DND-41 (cell line): ENCODE measurements at regions not wholly inside any gene's neighbourhood (a gene's known extent, or its start where the extent isn't known, plus 50 kb on each side); places are given as distances from the start of the nearest gene placed in this dataset.
"Not testable (repeated sequence)": the region's sequence is repeated elsewhere in the genome, so short reads cannot be mapped to it uniquely, and the experiment has no call there.

Experiments
- ATAC-seq: fragments of 200-7000 bp; cut with Tn5 transposase; 3 replicates; pipeline ENCODE4 v1.9.1; 2021; ENCODE audit warnings: low read depth; ENCODE audit not compliant: insufficient read depth
- DNase-seq: peaks from one replicate; pipeline ENCODE4 v3.0.0-alpha.2; 2020
- H2AFZ ChIP-seq: 2 replicates; pipeline ENCODE4 v1.6.0; 2012; ENCODE audit warnings: low read depth, low read length
- H3K27ac ChIP-seq: 2 replicates; pipeline ENCODE4 v1.5.1; 2012; ENCODE audit warnings: low read length, inconsistent platforms
- H3K27me3 ChIP-seq: fragments of 200-600 bp; sonication (generic); 2 replicates; pipeline ENCODE4 v1.6.0; 2012; ENCODE audit warnings: low read length, mild to moderate bottlenecking, inconsistent platforms; ENCODE audit not compliant: insufficient read depth, poor library complexity
- H3K36me3 ChIP-seq: 2 replicates; pipeline ENCODE4 v1.5.1; 2012; ENCODE audit warnings: low read length, inconsistent platforms; ENCODE audit not compliant: insufficient read depth
- H3K4me1 ChIP-seq: 2 replicates; pipeline ENCODE4 v1.5.1; 2012; ENCODE audit warnings: mild to moderate bottlenecking, low read length; ENCODE audit not compliant: insufficient read depth
- H3K4me2 ChIP-seq: 2 replicates; pipeline ENCODE4 v1.6.0; 2012; ENCODE audit warnings: mild to moderate bottlenecking, moderate library complexity, low read length, inconsistent platforms; ENCODE audit not compliant: insufficient read depth
- H3K4me3 ChIP-seq, 2 experiments: fragments of 200-600 bp in 1 of 2; shearing (Covaris generic) in 1 of 2; 2 replicates each; pipeline ENCODE4 v1.5.1; 2012 to 2016; ENCODE audit warnings: inconsistent platforms in 2 of 2, low read length in 2 of 2, mild to moderate bottlenecking in 2 of 2, low read depth in 1 of 2, moderate library complexity in 1 of 2
- H3K79me2 ChIP-seq: 2 replicates; pipeline ENCODE4 v1.6.0; 2012; ENCODE audit warnings: low read length, inconsistent platforms; ENCODE audit not compliant: insufficient read depth
- H3K9ac ChIP-seq: 2 replicates; pipeline ENCODE4 v1.6.0; 2012; ENCODE audit warnings: low read depth, mild to moderate bottlenecking, inconsistent platforms, low read length, moderate library complexity
- H3K9me3 ChIP-seq: 2 replicates; pipeline ENCODE4 v1.5.1; 2012; ENCODE audit warnings: low read length, moderate library complexity, mild to moderate bottlenecking, inconsistent platforms; ENCODE audit not compliant: insufficient read depth, severe bottlenecking
- H4K20me1 ChIP-seq: 2 replicates; pipeline ENCODE4 v1.6.0; 2012; ENCODE audit warnings: low read length; ENCODE audit not compliant: insufficient read depth
- EZH2 ChIP-seq: IDR thresholded peaks from 3 replicates; pipeline ENCODE4 v1.6.1; 2012; ENCODE audit warnings: borderline replicate concordance, low read depth, mild to moderate bottlenecking, moderate library complexity, low read length, inconsistent platforms; ENCODE audit not compliant: severe bottlenecking
- TF ChIP-seq, protein P1 (sequence below): IDR thresholded peaks from 2 replicates; pipeline ENCODE4 v1.5.1; 2012; ENCODE audit warnings: borderline replicate concordance, low read length, moderate library complexity, mild to moderate bottlenecking; ENCODE audit not compliant: poor library complexity, severe bottlenecking; ENCODE audit errors: extremely low read depth

DNA sequence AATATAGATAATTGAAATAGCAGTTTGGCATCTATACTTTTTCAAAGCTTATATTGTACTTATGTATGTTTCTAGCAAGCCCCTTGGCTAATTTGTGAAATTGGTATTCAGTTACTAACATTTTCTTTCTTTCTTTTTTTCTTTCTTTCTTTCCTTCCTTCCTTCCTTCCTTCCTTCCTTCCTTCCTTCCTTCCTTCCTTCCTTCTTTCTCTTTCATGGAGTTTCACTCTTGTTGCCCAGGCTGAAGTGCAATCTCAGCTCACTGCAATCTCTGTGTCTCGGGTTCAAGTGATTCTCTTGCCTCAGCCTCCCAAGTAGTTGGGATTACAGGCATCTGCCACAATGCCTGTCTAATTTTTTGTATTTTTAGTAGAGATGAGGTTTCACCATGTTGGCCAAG is 215.4 kb downstream of the NNT start:
- not testable (repeated sequence) for H3K36me3 ChIP-seq, H3K79me2 ChIP-seq, H2AFZ ChIP-seq, H3K4me1 ChIP-seq, H4K20me1 ChIP-seq, H3K4me2 ChIP-seq, ATAC-seq, DNase-seq, H3K27me3 ChIP-seq, H3K9ac ChIP-seq, H3K27ac ChIP-seq, H3K4me3 ChIP-seq
- H3K9me3 ChIP-seq: peaks cover 12% of the 10 kb centered on the region

DNA sequence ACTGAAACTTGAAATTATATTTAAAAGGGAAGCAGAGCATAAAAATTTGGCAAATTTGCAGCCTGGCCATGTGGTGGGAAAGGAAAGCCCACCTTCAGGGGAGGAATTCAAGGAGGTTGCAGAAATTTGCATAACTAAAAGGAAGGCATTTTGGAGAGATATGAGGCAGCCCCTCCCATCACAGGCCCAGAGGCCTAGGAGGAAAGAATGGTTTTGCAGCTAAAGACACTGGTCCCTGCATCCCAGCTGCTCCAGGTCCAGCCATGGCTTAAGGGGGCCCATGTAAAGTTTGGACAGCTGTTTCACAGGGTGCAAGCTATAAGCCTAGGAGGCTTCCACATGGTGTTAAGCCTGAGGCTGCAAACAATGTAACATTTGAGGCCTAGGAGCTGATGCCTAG is 212.5 kb downstream of the NNT start:
- DNase-seq: no peak
- no peaks in the 10 kb centered on the region for H3K27me3 ChIP-seq
- TF ChIP-seq EZH2: no peak
- TF ChIP-seq, protein P1, sequence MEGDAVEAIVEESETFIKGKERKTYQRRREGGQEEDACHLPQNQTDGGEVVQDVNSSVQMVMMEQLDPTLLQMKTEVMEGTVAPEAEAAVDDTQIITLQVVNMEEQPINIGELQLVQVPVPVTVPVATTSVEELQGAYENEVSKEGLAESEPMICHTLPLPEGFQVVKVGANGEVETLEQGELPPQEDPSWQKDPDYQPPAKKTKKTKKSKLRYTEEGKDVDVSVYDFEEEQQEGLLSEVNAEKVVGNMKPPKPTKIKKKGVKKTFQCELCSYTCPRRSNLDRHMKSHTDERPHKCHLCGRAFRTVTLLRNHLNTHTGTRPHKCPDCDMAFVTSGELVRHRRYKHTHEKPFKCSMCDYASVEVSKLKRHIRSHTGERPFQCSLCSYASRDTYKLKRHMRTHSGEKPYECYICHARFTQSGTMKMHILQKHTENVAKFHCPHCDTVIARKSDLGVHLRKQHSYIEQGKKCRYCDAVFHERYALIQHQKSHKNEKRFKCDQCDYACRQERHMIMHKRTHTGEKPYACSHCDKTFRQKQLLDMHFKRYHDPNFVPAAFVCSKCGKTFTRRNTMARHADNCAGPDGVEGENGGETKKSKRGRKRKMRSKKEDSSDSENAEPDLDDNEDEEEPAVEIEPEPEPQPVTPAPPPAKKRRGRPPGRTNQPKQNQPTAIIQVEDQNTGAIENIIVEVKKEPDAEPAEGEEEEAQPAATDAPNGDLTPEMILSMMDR: no peak
- H3K9me3 ChIP-seq: peaks cover 12% of the 10 kb centered on the region
- no peaks in the 10 kb centered on the region for H3K79me2 ChIP-seq
- H3K4me2 ChIP-seq: no peak overlapping the region
- ATAC-seq: no peak
- no peak overlapping the region for H3K4me3 ChIP-seq
- H3K9ac ChIP-seq: no peak overlapping the region
- no peaks in the 10 kb centered on the region for H3K4me1 ChIP-seq
- H4K20me1 ChIP-seq: no peaks in the 10 kb centered on the region
- no peak overlapping the region for H2AFZ ChIP-seq
- no peak overlapping the region for H3K27ac ChIP-seq
- H3K36me3 ChIP-seq: no peaks in the 10 kb centered on the region

DNA sequence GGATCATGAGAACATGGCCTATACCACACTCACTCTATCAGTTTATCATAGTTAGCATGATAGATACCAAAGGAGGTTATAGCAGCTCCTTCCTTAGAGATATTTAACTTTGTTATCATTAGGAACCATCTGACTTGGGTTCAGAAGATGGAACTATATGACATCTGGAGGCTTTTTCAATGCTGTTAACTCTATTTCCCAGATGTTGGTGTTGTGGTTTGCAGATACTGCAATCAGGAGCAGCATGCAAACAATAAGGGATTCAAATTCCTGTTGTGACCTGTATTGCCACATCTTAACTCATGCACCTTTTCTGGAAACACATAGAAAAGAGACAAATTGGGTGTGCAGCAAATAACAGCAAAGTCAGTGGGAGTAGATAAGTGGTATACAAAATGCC is 201.7 kb downstream of the NNT start:
- no peak overlapping the region for H3K4me3 ChIP-seq
- no peaks in the 10 kb centered on the region for H3K9me3 ChIP-seq
- H3K27ac ChIP-seq: no peak overlapping the region
- H4K20me1 ChIP-seq: no peaks in the 10 kb centered on the region
- H3K4me1 ChIP-seq: no peaks in the 10 kb centered on the region
- no peak overlapping the region for H3K4me2 ChIP-seq
- no peaks in the 10 kb centered on the region for H3K79me2 ChIP-seq
- TF ChIP-seq, protein P1: no peak
- no peak for TF ChIP-seq EZH2
- H3K27me3 ChIP-seq: no peaks in the 10 kb centered on the region
- no peak overlapping the region for H2AFZ ChIP-seq
- H3K9ac ChIP-seq: no peak overlapping the region
- ATAC-seq (no peak), DNase-seq (no peak)
- no peaks in the 10 kb centered on the region for H3K36me3 ChIP-seq

DNA sequence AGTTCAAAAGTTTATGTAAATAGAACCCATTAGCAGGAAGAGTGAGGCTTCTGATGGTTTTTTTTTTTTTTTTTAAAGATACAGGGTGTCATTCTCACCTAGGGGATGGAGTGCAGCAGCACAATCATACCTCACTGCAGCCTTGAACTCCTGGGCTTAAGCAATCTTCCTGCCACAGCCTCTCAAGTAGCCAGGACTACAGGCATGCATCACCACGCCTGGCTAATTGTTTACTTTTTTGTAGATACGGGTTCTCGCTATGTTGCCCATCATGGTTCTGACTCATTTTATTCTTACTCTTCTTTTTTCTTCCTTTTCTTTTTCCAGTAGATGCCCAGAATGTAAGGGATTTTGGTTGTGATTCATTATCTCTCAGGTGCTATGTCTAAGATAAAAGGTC is 201.1 kb downstream of the NNT start:
- Histone ChIP-seq H3K4me2 (no peak overlapping the region), H3K4me1 (no peaks in the 10 kb centered on the region), H3K36me3 (no peaks in the 10 kb centered on the region), H3K27me3 (no peaks in the 10 kb centered on the region), H3K9me3 (no peaks in the 10 kb centered on the region), H2AFZ (no peak overlapping the region), H3K4me3 (no peak overlapping the region), H3K9ac (no peak overlapping the region), H4K20me1 (no peaks in the 10 kb centered on the region), H3K27ac (no peak overlapping the region), H3K79me2 (no peaks in the 10 kb centered on the region)
- DNase-seq (no peak), ATAC-seq (no peak)
- no peak for TF ChIP-seq EZH2
- TF ChIP-seq, protein P1: no peak
